ENCODE measurements at regions not wholly inside any gene's neighbourhood (a gene's known extent, or its start where the extent isn't known, plus 50 kb on each side); places are given as distances from the start of the nearest gene placed in this dataset.

DNA sequence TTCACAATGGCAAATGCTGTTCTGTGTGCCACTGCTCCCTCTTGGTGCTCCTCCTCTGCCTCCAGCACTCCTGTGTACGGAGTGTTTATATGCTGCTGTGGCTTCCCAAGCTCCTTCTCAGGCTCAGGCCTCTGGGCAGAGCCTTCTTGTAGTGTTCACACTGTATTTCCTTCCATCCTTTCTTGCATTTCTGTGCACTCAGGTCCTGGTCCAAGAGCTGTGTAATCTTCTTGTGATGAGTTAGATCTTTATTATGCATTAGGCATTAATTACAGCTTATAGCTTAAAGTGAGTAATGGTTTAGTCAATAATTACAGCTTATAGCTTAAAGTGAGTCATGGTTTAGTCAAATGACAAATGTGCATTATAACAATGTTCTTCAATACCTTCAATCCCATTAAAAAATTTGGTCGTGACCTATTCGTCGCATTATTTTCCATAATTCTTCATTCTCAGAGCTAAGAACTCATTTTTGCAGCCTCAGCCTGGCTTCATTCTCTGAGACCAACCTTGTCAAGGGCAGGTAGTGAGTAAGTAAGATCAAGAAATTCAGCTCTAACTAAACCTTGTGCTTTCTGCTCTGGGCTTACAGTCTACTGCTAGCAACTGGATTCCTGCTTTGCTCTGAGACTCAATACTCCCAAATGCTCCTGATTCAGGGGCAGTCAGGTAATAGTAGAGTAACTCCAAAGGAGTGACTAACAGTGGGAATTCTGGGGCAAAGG, 154.5 kb upstream of the SPAG17 start:
- no peak for DNase-seq

DNA sequence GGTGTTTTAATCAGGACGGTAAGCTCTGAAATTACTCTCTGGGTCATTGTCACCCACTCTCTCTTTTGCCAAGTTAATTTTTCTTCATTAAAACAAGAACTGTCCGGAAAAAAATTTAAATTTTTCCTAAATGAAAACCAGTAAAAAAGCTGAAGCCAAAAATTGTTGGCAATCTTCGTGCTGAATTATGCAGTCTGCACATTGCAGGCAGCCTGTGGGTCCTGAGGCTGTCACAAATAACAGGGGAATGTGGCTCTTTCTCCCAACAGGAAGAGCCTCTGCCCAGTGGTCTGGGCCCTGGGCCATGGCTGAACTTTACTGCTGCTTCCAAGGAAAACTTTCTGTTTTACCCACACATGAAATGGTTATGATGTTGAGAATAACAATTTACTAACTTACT, 153.9 kb upstream of the SPAG17 start:
- DNase-seq, result no peak

DNA sequence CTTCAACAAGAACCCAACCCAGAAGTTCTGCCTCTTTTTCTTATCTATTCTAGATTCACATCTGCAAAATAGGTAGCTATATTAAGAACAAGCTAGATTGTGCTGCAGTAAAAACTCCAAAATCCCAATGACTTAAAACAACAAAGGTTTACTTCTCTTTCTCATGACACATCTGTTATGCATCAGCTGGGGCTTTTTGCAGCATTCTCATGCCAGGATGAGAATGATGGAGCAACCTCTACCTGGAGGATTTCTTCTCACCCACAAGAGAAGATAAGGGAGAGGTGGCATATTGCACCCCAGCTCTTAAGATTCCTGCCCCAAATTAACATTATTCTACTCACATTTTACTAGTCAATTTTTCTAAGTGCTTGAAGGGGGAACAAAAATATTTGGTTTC, 152.3 kb upstream of the SPAG17 start:
- DNase-seq, result no peak

DNA sequence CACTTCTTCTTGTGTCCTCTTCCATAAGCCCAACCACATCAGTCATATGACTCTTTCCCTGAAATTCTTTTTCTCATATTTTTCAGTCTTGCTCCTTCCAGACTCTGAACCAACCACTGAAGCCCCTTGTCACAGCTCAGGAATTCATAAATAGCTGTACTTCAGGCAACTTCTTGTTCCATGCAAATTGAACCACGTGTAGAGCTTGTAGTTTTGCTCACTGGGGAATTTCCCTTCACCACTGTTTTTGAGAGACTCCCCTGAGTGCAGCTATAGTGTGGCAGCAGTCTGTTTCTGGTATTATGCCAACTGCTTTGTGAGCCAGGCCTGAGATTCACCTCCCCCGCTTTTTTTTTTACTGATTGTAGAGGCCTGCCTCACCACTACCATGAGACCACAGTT, 150.3 kb upstream of the SPAG17 start:
- DNase-seq, result peak; percentile 5

DNA sequence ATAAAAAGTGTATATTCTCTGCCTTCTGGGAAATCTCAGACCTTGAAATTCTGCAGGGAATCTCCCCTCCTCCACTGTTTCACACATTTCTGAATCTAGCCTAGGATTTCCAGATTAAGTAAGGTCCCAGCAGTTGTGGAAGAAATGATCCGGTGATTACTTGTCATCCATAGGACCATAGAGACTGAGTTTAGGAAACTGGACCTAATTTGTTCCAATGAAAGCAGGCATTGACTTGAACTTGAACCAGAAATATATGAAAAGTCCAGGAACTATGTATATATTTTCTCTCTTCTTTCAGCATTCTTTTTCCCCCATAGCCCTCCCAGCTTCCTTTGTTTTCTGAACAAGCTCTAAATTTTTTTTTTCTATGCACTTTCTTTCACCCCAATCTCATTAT, 149.5 kb upstream of the SPAG17 start:
- no peak for DNase-seq

DNA sequence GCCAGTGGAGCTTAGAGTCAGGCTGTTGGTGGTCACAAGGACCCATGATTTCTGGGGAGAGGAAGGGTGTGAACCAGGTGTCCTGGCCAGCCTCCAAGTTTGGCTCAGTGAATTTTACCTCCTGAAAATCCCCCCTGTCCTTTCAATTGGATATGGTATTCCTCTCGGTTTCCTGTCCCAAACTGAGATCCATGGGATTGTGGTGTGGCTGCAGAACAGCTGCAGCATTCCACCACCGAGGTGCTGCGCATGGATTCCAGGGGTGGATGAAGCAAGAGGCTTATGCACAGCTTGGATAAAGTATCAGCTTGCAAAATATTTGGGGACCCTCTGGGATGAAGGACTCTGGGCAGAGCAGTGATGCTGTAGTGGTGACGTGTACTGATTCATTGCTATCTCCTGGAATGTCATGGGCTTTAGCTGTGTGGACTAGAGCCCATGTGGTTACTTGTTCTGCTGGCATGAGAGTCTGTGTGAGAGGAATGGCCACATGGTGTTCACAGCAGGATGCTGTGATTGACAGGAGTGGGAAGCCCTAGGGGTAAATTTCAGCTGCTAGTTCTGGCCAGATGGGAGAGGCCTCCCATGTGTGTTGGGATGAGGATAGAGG, 148.7 kb upstream of the SPAG17 start:
- no peak for DNase-seq

DNA sequence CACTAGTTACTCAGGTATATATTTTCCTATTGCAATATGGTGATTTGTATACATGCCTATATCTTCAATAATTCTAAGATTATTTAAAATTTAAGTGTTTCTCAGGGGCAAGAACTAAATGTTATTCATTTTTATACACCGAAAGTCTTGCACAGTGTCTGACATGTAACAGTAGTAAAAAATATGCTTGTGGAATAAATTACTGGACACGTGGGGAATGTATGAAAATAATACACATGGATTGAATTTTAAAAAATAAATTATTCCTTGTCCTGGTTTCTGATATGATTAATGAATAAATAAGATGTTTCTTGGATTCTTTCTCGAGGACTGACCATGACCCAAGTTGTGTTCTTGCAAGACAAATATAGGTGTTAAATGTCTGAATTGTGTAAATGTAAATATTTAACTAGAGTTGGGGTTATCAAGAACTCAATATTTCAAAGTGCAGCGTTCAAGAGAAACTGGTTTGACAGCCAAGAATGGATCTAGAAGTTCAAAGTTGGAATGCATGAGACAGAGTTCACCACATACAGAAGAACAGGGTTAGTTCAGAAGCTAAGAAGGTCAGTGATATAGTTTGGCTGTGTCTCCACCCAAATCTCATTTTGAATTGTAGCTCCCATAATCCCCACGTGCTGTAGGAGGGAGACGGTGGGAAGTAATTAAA, 142.1 kb upstream of the SPAG17 start:
- no peak for DNase-seq

DNA sequence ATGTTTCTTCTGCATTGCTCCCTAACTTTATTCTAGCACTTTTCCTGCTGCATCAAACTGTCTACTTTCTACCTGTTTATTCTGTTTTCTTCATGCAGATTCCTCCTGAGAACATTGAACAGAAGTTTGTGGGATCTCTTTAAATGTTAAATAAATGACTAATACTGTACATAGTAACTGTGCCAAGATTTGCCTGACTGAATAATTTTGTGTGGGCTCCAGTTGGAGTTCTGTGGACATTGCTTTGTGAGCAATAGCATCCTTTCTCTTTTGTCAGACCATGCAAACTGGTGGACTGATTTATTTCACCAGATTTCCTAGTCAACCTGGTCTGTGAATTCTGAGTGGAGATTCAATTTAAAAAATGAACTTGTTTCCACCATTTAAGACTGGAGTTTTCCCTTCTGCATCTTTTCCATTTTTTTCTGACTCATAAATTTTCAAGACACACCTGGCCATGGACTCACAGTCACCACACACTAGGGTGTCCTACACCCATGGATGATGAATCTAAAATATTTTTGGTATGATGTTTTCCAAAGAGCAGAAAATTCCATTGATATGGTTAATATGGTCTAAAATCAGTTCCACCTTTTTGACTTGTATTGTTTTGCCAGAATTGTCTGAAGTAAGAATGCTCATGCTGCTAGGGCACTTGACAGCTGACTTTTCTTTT, 140.7 kb upstream of the SPAG17 start:
- no peak for DNase-seq

DNA sequence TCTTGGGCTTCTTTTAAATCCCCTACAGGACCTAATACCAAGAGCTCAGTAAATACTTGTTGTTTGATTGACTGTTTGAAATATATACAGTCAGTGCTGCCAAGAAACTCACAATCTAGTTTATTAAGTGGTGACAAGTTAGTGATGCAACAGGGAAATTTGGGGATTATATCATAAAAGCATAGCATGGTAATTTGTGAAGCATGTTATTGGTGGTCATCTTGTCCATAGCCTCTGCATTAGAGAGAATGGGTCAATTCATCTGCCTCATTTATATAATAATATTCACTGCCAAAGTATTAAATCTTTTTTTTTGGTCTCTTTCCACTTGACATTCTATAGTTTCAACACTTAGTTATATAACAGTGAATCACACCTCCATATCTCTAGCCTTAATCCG, 138.2 kb upstream of the SPAG17 start:
- DNase-seq, result no peak

DNA sequence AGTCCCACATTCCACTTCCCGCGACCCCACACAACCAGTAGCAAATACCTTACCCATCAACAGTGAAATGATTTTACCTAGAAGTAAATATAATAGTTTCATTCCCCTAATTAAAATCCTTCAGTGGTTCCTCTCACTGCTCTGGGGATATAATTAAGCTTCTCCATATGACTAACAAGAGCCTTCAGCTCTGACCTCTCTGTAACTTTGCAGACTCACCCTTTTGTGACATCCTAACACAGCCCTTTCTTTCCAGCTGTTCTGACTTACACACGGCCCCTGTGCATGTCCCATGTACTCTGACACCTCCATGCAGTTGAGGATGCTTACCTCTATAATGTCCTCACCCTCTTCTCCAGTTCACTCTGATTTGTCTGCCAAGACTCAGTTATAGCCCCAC, 137.3 kb upstream of the SPAG17 start:
- no peak for DNase-seq

DNA sequence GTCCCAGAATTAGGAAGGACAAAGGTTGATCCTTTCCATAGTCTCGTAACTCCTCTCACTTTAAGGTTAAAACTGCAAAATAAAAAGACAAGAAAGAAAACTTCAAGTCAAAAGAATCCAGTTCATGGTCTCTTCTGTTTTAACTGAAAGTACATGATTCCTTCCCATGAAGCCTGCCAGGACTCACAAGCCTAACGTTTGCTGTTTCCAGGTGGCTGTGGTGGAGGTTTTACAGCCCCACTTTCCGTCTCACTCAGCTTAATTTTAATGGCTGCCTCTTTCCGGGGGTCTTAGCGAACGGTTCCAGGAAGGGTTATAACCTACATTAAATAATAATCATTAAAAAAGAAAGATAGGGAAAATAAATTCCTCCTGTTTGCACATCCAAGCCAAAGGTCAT, 136.8 kb upstream of the SPAG17 start:
- DNase-seq, result no peak

DNA sequence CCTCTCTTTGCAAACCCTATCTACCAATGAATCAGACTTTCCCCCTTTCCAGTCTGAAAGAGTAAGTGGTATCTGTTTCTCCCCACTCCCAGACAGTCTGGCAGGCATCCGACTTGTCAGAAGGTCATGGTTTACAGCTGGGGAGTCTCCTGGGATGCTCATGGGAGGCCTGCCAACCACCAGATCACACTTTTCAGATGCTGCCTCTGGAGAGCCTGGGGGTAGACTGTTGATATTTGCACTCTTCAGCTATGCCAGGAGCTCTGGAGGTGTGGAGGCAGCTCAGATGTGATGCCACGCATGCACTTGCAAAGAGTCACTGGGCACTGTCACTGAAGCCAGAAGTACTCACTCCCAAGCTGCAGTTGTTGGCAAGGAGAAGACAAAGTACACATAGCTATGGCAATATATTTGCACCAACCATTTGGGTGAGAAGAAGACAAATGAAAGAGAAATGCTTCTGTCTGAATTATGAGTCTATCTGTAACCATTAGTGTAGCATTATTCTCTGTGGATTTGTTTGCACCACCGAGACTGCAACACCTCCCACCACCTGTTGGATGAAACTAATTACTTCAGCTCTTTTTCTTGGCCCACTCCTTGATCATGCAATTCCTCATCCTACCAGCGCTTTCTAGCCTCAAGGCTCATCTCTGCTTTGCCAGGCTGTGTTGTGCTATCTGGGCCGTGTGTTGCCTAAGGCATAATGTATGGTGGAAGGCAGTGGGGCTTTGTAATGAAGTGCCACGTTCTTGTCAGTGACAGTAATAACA, 133.0 kb upstream of the SPAG17 start:
- DNase-seq, result peak; percentile 37

DNA sequence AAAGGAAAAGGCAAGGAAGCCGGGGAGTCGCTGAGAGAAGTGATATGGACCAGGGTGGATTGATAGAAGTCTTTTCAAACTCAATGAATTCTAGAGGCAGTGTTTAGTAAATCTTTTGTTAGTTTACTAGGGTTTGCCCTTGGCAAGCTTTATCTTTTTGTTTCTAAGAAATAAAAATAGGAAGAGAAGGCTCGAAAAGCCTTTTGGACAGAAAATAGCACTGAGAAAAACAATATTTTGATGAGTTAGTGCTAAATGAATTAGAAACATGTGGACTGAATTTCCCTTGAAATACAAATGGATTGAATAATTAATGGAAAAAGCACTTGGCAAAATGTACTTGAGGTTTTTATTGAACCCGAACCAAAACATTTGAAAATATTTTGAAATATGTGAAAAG, 121.8 kb upstream of the SPAG17 start:
- no peak for DNase-seq

DNA sequence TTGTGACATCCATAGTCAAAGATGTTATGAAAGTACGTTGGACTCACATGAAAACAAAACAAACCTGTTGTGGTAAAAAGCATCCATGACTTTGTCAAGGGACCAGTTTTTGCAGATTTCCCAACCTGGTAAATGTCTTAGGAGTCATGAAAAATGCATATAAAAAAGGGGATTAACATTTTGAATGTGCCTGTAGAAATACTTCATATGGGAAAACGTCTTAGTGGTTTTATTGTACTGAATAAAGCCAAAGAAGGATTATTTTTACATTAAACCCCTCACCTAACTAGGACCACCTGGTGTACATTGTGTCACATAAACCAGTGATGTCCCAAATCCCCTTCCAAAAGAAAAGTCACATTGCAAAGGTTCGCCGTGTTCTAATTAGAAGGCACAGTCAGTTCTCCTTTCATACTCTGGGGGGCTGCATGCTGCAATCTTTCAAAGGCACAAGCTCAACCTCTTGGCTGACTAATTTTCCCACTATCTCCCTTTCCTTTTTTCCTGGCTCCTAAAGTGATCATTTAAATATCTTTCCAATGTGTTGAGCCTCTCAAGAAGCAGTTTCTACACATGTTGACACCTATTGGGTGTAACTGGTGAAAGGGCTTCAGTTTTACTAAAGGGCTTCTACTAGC, 119.8 kb upstream of the SPAG17 start:
- DNase-seq, result peak; percentile 63

DNA sequence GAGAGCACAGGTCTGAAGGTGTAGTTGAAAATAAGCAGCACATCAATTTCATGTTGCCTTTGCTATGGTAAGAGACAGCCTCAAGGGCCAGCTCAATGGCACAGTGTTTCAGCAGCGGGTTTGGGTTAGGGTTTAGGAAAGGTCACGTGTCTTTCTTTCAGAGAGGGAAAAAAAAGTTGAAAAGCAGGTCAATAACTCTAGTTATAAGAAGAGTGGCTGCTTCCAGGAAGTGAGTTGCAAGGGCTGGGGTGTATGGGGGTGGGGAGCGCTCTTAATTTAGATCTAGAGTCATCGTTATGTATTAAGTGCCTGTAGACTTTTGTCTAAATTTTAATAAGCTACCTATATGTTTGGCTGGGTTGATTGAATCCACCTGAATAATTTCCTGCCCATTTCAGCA, 118.5 kb upstream of the SPAG17 start:
- DNase-seq, result no peak

DNA sequence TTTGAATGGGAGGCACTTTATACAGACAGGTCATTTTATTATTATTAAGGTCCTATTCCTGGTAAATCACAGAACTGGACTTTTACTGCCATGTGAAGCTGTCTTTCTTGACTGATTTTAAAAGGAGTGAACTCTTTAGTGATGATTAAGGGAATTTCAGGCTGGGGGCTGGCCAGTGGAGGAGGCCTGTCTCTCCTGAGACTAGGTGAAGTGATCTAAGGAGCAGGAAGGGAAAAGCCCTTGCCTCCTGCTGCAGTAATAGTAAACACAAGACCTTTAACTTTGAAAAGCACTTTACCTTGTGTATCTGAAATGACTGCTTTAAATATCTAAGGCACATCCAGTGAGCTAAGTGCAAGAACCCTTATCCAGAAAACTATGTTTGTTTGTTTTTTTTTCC, 118.0 kb upstream of the SPAG17 start:
- no peak for DNase-seq

DNA sequence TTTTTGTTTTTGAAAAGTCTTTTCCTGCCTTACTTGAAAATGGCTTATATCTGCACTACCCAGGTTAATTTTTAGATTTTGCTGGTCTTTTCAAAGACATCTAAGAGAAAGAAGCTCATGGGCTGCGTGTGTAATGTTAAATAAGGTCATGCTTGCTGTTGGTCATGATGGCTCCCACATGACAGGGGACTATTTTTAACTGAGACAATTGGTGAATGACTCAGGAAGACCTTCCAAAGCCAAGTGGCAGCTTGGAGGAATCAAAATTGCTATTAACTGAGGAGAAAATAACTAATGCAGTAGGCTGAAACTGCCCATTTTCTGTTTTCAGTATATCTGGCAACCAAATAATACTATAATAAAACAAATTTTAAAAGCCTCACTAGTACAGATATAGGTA, 117.1 kb upstream of the SPAG17 start:
- DNase-seq, result no peak

DNA sequence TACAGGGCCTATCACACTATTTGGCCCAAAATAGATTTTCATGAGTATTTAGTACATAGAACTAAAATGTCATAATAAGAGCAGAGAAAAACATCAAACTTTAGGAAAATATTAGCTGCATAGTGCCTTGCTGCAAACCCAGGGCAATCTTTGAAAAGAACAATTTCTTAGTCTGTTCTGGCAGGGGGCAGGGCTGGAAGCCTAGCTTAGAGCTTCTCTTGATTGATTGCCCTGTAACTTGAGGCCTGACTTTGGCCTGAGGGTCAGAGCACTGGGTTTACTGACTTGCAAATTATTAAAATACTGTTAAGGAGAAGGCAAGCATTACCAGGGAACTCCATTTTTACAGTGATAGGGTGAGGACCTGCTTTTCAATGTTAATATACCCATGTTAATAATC, 115.8 kb upstream of the SPAG17 start:
- DNase-seq, result no peak

DNA sequence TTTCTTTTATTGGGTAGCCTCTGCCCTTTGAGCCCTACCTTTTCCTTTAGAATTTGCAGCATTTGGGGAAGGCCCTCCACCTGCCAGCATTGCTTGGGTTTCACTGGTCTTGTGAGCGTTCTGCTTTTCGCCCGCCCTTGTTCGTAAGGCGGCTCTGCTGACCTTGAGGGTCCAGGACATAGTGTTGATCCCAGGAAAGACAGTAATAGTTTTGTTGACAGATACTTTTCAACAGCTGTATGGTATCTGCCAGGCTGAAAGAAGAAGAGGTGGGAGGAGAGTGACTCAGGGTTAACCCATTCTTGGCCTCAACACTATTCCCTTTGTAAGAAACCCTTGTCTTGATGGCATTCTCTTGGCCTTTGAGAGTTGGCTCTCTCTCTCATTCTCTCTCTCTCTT, 113.4 kb upstream of the SPAG17 start:
- no peak for DNase-seq

DNA sequence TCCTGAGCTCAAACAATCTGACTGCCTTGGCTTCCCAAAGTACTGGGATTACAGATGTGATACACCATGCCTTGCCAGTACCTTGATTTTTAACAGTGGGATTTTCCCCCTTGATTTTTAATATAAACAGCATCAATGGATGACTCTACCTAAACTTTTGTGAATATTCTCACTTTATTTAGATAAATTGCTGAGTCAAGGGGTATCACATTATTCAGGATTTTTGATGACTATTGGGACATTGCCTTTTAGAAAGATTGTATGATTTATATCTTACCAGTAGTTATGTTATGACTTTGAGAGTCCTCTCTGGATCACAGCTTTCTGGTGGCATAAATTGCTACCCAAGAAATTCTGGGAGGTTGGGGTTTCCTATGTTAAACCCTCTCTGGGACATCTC, 112.5 kb upstream of the SPAG17 start:
- DNase-seq, result no peak

DNA sequence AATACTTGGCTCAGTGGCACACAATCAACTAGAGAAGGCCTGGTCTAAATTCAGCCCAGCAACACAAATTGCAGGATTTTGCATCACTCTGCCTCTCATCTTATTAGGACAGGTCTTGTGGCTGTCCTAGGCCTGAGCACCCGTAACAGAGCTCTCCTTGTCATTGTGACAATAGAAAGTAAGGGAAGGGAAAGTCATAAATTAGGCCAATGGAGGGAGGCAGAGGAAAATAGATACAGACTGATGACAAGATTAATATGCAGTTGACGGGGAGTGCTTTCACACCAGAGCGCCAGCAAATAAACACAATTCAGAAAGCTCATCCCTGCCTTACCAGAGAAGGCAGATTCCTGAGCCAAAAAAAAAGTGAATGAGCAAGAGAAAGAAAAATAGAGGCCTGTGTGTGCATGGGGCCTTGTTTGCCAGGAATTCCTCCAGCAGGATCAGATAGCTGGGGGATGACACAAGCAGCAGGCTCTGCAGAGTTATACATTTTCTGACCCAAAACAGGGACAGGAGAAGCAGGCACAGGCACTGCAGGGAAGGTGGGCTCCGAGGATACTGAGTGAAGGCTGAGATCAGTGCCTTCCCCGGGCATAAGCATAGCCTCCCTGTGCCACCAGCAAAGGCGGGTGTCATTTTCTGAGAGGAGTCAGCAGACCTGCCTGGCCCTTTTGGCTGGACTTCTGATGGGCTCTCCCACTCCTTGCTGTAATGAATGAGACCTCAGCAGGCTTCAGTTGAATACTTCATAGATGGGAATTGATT, 110.0 kb upstream of the SPAG17 start:
- DNase-seq, result no peak

DNA sequence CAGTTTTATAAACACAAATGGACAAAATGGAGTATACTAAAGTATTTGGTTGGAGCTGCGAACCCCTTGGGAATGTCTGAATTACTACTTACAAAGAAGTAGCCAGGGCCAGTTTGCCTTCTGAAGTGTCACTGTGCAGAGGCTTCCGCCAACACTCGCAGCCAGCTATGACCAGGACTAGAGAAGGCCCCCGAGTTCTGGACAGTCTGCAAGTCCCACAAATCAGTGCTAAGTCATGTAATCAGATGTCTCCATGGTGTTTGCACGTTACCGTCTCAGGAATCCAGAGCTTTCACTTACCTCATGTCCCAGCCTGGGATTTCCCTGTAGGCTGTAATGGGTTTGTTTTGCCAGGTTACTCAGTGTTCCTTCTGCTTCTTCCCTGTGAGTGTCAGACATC, 106.6 kb upstream of the SPAG17 start:
- DNase-seq, result no peak
